ENCODE measurements at regions not wholly inside any gene's neighbourhood (a gene's known extent, or its start where the extent isn't known, plus 50 kb on each side); places are given as distances from the start of the nearest gene placed in this dataset.

GRCh38 chr7:17071866-17072265 is 190.1 kb upstream of the AGR3 start:
- no peak for TF ChIP-seq CTCF (IDR thresholded peaks at IDR 0.05; ENCODE audit: insufficient read depth, low read length)

GRCh38 chr7:17075601-17076255 is 193.9 kb upstream of the AGR3 start:
- H3K4me3 ChIP-seq (ENCODE audit: low read depth, low read length) = no peak overlapping the region
- DNase-seq (ENCODE audit: low read depth) = no peak
- TF ChIP-seq CTCF (IDR thresholded peaks at IDR 0.05; ENCODE audit: insufficient read depth, low read length) = no peak

More at GRCh38 chr7:17071866-17072265, 190.1 kb upstream of the AGR3 start:
- no peak for DNase-seq (ENCODE audit: low read depth)
- no peak overlapping the region for H3K4me3 ChIP-seq (ENCODE audit: low read depth, low read length)

DNA sequence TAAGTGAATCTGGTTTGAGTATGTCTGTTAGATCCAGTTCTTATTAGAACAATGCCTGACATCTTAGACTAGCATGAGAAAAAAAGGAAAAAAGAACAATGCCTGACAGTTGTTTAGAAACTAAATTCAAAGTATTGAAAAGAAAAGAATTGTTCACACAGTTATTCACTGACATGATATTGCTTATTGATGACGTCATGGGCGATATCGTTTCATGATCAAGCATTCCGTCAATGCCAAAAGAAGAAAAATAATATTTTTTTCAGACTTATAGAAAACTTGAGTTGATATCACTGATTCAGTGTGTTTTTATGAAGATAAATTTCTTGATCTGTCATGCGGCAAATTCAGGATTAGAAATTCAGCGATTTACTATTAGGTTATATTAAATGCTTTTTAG is 196.5 kb upstream of the AGR3 start:
- no peak for DNase-seq (ENCODE audit: low read depth)
- H3K4me3 ChIP-seq (ENCODE audit: low read depth, low read length) = no peak overlapping the region
- TF ChIP-seq CTCF (IDR thresholded peaks at IDR 0.05; ENCODE audit: insufficient read depth, low read length) = no peak

GRCh38 chr7:17083392-17084165 is 201.8 kb upstream of the AGR3 start:
- H3K4me3 ChIP-seq (ENCODE audit: low read depth, low read length) = no peak overlapping the region
- TF ChIP-seq CTCF (IDR thresholded peaks at IDR 0.05; ENCODE audit: insufficient read depth, low read length) = no peak
- DNase-seq (ENCODE audit: low read depth) = no peak

DNA sequence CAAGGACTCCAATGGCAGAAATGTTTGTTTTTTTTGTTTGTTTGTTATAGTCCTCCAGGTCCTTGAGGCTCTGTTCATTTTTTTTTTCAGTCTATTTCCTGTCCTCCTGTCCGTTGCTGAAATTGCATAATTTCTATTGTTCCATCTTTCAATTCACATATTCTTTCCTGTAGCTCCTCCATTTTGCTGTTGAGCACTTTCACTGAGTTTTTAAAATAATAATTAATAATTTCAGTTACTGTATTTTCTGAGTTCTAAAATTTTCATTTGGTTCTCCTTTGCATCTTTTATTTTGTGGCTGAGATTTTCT is 202.3 kb upstream of the AGR3 start:
- H3K4me3 ChIP-seq (ENCODE audit: low read depth, low read length) = no peak overlapping the region
- TF ChIP-seq CTCF (IDR thresholded peaks at IDR 0.05; ENCODE audit: insufficient read depth, low read length) = no peak
- no peak for DNase-seq (ENCODE audit: low read depth)

DNA sequence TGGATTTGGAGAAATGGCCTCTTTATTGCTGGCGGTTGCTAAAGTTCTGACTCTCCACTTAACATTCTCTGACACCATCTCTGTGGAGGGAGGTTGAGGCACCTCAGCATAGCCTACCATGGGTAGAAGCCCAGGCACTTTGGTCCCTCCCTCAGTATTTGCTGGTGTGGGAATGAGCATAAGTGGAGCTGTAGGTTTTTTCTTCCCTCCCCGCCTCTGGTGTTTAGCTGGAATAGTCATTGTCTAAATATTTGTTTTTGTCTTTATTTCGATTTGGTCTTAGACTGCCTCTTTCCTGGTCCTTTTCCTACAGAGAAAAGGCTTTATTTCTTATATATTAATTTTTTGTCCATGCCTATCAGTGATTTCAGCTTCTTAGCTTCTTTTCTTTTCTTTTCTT is 203.4 kb upstream of the AGR3 start:
- no peak overlapping the region for H3K4me3 ChIP-seq (ENCODE audit: low read depth, low read length)
- DNase-seq (ENCODE audit: low read depth) = no peak
- no peak for TF ChIP-seq CTCF (IDR thresholded peaks at IDR 0.05; ENCODE audit: insufficient read depth, low read length)
